Uterus (tissue), 2 donors: ENCODE measurements at regions not wholly inside any gene's neighbourhood (a gene's known extent, or its start where the extent isn't known, plus 50 kb on each side); places are given as distances from the start of the nearest gene placed in this dataset.

Source experiments
- POLR2A ChIP-seq, 2 donors: fragments of 450-650 bp; IDR thresholded peaks; one replicate each; pipeline ENCODE4 v1.6.1; 2016; ENCODE audit warnings: antibody characterized with exemption in 2 of 2, mild to moderate bottlenecking in 1 of 2, moderate library complexity in 1 of 2
- TF ChIP-seq, protein P1 (sequence below), 4 experiments: fragments of 200-600 bp in 2 of 4; fragments of 450-650 bp in 2 of 4; sonication (generic) in 2 of 4; IDR thresholded peaks; one replicate each; pipeline ENCODE4 v1.5.1; 2016 to 2019; ENCODE audit warnings: antibody characterized with exemption in 4 of 4, mild to moderate bottlenecking in 2 of 4, moderate library complexity in 1 of 4

- no peak for TF ChIP-seq POLR2A (IDR thresholded peaks at IDR 0.05)
- TF ChIP-seq, protein P1, sequence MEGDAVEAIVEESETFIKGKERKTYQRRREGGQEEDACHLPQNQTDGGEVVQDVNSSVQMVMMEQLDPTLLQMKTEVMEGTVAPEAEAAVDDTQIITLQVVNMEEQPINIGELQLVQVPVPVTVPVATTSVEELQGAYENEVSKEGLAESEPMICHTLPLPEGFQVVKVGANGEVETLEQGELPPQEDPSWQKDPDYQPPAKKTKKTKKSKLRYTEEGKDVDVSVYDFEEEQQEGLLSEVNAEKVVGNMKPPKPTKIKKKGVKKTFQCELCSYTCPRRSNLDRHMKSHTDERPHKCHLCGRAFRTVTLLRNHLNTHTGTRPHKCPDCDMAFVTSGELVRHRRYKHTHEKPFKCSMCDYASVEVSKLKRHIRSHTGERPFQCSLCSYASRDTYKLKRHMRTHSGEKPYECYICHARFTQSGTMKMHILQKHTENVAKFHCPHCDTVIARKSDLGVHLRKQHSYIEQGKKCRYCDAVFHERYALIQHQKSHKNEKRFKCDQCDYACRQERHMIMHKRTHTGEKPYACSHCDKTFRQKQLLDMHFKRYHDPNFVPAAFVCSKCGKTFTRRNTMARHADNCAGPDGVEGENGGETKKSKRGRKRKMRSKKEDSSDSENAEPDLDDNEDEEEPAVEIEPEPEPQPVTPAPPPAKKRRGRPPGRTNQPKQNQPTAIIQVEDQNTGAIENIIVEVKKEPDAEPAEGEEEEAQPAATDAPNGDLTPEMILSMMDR (IDR thresholded peaks at IDR 0.05): no peak
Observed at GRCh38 chr20:1824181-1824580, 71.0 kb upstream of the SIRPA start.
